Fibroblast of skin of right quadriceps (primary cell): ENCODE measurements at regions not wholly inside any gene's neighbourhood (a gene's known extent, or its start where the extent isn't known, plus 50 kb on each side); places are given as distances from the start of the nearest gene placed in this dataset.
A peak's percentile ranks its signal among the peaks of the same experiment; 100 is the strongest.
"Not testable (repeated sequence)": the region's sequence is repeated elsewhere in the genome, so short reads cannot be mapped to it uniquely, and the experiment has no call there.

Experiments used
- DNase-seq: peaks from one replicate; pipeline ENCODE4 v3.0.0-alpha.2; 2013

DNA sequence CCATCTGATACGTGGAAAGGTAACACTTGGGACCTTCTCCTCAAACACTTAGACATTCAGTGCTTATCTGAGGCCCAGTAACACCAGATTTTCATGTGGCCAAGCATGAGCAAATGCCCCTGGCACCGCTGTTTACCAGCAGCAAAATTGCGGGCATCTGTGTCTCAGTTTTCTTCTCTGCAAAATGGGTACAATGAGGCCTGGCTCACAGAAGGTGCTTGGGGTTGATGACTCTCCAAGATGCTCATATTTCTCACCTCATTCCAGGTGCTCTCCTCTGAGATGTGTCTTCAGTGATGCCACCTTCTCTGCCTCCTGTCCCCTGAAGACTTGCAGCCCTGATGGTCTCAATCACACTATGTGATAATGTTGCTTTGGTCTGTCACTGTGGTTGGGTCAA, 321.7 kb downstream of the TSN start:
- DNase-seq = no peak

DNA sequence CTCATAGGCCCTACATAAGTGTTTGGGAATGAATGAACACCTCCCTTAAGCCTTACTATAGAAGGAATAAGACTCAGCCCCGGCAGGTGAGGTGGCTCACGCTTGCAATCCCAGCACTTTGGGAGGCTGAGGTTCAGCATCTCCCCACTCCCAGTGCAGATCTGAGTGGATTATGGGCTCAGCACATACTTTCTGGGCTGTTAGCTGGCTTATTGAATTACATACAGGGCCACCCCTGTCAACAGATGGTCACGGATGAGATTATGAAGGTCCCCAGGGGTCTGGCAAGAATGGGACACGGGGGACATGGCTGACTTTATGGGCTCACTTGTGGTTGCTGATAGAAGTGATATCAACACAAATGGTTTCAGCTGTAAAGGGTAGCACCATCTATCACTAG, 322.3 kb downstream of the TSN start:
- no peak for DNase-seq

- DNase-seq = peak; percentile 15
Measured at GRCh38 chr2:122078451-122078850, 323.0 kb downstream of the TSN start.

DNA sequence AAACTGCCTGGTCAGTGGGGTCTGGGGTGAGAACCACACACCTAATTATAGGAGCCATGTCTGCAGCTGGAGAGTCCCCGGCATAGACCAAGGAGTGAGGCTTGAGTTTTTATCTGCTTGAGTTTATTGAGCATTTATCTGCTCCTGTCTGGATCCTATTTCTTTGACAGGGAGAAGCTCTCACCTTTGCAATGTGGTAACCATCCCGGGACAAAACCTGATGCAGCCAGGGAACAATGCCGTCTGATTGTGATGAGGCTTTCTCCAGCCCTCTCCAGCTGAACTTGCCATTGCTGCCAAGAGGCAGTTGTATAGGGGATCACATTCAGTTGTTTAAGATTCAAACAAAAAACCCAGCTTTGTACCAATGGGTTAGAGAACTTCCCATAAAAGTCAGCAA, 324.4 kb downstream of the TSN start:
- DNase-seq = no peak

- no peak for DNase-seq
Measured at GRCh38 chr2:122080316-122080715, 324.9 kb downstream of the TSN start.

DNA sequence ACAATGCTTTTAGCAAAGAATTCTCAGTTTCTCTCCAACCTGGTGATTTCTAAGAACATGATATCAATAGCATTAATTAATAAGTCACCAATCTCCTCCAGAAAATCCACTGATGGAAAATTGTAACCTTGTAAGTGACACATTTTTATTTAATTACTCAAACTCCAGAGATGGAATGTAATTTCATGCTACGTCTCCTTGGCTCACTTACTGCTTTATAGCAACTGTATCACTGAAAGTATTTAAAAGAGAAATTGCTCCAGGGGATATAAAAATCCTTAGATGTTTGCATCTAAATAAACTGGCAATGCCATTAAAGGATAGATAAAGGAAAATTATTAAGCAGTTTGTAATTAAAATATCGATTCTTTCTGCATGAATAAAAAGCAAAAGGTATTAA, 325.4 kb downstream of the TSN start:
- DNase-seq = no peak

GRCh38 chr2:122081751-122082150, 326.3 kb downstream of the TSN start:
- DNase-seq = no peak

- DNase-seq = no peak
Measured at GRCh38 chr2:122083256-122084048, 328.0 kb downstream of the TSN start.

DNA sequence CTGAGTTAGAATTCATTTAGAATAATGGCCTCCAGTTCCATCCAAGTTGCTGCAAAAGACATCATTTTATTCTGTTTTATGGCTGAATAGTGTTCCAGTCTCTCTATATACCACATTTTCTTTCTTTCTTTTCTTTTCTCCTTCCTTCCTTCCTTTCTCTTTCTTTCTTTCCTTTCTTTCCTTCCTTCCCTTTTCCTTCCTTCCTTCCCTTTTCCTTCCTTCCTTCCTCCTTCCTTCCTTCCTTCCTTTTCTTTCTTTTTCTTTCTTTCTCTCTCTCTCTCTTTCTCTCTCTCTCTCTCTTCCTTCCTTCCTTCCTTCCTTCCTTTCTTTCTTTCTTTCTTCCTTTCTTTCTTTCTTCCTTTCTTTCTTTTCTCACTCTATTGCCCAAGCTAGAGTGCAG, 330.2 kb downstream of the TSN start:
- DNase-seq = not testable (repeated sequence)

DNA sequence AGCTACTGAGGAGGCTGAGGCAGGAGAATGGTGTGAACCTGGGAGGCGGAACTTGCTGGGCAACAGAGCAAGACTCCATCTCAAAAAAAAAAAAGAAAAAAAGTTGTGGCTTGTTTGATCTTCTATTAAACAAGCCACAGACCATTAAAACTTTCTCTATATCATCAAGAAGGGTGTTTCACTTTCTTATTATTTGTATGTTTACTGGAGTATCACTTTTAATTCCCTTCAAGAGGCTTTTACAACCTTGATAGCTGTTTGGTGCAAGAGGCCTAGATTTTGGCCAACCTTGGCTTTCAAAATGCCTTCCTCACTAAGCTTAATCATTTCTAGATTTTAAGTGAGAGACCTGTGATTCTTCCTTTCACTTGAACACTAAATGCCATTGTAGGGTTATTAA, 339.1 kb downstream of the TSN start:
- DNase-seq = no peak

DNA sequence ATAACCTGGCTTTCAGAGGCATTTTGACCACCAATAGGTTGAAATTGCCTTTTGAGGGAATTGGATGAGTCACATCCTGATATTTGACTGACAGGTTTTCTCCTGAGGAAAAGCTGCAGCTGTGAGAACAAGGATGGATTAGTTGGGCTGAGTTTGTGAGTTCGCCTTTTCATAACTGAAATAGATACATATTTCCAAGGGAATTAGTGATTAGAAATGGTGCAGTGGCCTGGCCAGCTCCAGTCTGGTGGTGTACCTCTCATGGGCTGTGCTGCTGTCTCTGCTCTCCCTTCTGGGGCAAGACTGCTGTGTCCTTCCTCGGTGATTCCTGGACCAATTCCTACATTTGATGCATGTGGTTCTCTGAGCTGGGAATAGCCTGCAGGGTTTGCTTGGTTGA, 341.3 kb downstream of the TSN start:
- no peak for DNase-seq

- DNase-seq = no peak
Measured at GRCh38 chr2:122098306-122098705, 342.9 kb downstream of the TSN start.

GRCh38 chr2:122100346-122100745, 344.9 kb downstream of the TSN start:
- no peak for DNase-seq

DNA sequence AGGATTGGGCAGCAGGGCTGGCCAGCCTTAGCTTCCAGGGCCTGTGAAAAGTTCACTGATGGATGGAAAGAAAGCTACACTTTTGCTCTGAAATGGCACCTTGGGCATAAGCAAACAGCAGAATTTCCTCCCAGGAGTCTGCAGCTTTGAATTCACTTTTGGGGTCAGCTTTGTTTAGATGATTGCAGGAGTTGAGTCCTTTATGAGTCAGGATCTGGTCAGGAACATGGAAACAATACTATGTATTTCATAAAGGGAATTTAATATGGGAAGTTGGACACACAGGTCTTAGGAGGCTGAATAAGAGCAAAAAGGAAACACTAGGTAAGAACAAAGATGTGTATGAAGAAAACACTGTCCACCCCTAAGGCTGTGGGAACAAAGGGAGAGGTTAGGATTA, 345.3 kb downstream of the TSN start:
- DNase-seq = no peak

- no peak for DNase-seq
Measured at GRCh38 chr2:122101319-122101718, 345.9 kb downstream of the TSN start.

GRCh38 chr2:122105171-122105876, 349.9 kb downstream of the TSN start:
- no peak for DNase-seq

DNA sequence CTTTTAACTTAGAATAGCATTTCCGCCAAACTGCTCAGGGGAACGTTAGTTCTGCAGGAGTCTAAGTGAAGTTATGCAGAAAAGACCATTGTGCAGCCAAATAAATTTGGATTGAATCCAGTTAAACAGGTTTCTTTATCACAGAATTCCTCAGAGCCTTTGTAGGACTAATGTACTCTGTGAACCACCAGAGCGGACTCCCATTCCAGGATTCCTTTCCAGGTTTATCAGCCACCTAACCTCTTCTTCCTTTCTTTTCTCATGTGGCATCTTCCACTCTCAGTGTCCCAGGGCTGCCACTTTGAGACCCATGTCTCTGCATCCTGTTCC, 350.4 kb downstream of the TSN start:
- no peak for DNase-seq

DNA sequence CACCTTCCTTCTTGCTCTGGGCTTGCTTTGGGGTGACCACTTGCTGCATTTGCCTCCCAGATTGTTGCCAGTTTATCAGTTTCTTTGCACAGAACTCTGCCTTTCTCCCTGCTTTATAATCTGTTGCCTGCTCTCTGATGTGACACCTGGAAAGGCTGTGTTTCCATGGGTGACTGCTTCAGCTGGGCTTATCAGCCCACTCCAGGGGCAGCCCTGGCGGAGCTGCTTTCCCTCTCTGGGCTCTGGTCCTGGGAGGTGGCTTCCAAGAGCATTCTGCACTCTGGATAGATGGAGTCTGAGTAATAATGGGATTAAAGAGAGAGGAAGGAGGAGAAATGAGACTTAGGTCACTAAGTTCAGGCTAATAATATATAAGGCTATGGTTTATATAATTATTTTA, 352.7 kb downstream of the TSN start:
- DNase-seq = no peak

DNA sequence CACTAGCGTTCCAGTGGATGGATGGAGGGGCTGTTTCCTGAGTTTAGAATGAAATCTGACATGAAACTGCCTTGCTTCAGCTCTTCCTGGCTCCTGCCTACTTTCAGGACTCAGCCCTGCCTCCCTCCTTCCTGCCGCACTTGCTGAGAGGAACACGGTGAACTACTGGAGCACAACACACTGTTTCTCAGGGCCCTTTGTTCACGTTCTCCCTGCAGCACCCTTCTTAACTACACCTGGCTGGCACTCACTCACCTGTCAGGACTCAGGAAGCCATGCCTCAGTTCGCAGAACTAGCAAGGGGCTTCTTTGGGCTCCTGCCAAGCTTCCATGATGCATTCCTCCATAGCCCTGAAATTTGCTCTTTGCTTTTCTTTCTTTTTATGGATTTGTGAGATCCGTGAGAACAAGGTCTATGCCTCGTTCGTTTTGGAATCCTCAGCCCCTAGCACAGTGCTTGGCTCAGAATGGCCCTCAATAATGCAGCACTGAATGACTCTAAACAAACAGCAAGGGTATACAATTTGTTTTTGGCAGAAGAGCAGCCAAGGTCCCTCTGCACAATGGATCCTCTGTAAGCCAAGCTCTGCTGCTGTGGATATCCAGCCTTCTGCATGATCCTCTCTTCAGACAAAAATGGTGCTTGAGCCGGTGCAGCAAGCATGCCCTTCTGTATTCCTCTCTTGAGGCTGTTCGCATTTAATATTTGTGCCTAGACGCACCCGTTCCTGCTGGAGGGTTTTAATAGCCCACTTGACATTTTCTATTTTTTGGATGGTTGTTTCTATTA, 357.0 kb downstream of the TSN start:
- DNase-seq = no peak

GRCh38 chr2:122114421-122114820, 359.0 kb downstream of the TSN start:
- DNase-seq = no peak

DNA sequence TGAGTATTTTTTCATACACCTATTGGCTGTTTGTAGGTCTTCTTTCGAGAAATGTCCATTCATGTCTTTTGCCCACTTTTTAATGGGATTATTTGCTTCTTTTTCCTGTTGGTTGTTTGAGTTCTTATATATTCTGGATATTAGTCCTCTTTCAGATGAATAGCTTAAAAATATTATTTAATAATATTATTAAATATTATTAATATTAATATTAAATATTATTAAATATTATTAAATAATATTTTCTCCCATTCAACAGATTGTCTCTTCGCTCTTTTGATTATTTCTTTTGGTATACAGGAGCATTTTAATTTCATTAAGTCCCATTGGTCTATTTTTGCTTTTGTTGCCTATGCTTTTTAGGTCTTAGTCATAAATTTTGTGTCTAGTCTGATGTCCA, 361.9 kb downstream of the TSN start:
- DNase-seq = no peak

DNA sequence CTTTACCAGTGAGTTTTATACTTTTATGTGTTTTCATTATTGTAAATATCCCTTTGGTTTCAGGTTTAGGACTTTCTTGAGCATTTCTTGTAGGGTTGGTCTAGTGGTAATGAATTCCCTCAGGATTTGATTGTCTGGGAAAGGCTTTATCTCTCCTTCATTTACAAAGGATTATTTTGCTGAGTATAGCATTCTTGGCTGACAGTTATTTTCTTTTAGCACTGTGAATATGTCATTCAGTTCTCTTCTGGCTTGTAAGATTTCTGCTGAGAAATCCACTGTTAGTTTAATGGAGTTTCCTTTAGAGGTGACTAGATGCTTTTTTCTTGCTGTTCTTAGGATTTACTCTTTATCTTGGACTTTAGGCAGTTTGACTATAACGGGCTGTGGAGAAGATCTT, 373.9 kb downstream of the TSN start:
- DNase-seq = no peak

GRCh38 chr2:122132147-122132691, 376.8 kb downstream of the TSN start:
- DNase-seq = no peak
